Stimulated activated CD8-positive, alpha-beta memory T cell treated with anti-CD3 and anti-CD28 coated beads, Interleukin-12 subunit alpha, Interleukin-12 subunit beta, amount 100 ng/mL, for 4 hours (primary cell): ENCODE measurements at regions not wholly inside any gene's neighbourhood (a gene's known extent, or its start where the extent isn't known, plus 50 kb on each side); places are given as distances from the start of the nearest gene placed in this dataset.
"Not testable (repeated sequence)": the region's sequence is repeated elsewhere in the genome, so short reads cannot be mapped to it uniquely, and the experiment has no call there.

ENCODE experiments used
- DNase-seq: peaks from one replicate; pipeline ENCODE4 v3.0.0-alpha.2; 2020; ENCODE audit warnings: low read depth

DNA sequence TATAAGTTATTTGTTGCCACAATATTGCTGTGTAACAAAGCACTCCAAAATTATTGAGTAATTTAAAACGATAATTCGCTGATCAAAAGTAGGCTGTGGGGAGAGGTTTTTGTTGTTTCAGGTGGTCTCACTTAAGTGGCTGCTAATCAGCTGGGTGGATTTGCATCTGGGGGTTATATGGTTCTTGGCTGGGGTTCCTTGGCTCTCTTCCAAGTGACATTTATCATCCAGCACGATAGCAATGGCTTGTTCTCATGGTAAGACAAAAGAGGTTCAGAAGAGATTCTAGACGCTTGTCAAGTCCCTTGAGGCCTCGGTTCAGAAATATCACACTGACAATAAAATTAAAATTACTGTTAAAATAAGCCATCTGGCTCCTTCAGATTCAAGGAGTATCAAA, 1648.8 kb downstream of the GRIK2 start:
- DNase-seq: no peak

- no peak for DNase-seq
Measured at GRCh38 chr6:103036846-103037245, 1643.3 kb downstream of the GRIK2 start.

DNA sequence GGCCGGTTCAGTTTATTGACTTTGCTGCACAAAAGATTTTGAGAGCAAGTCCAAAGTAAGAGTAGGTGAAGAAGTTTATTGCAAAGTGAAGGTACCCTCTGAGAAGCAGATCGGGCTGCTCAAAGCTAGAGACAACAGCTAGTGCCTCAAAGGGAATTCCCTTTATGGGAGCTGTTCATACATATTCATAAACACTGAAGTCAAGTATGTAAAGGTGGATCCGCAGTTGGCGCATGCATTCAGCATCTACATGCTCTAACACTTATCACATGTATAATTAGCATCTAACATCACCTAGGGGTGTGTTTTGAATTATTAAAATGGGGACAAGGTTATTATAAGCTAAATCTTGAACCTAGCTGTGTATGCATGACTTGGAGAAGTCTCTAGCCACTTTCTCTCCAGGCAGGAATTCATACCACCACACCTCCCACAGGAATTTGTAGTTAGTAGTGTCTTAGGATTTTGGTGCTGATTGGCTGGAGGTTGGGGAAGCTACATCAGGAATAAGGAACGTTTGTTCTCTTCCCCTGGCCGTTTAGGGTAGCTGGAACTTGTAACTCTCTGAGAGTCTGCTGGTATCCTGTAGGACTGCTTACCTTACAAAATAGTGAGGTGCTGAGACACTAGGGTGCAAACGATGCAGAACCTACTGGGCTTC, 1633.9 kb downstream of the GRIK2 start:
- DNase-seq: no peak

DNA sequence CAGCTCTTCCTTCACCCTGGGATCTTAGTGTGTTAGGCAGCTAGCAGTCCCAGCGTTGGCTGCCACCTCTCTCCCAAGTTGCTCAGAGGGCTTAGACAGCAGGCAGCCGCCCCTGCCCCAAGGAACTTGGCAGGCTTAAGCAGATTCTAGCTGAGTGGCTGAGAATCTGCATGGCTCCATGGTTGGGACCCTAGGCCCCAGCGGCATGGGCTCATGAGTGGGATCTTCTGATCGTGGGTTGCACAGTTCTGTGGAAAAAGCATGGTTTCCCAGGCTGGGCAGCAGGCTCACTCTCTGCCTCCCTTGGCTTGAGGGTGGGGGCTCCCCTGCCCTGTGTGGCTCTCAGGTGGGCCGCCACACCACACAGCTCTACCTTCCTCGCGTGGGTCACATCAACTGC, 1624.9 kb downstream of the GRIK2 start:
- DNase-seq: no peak

DNA sequence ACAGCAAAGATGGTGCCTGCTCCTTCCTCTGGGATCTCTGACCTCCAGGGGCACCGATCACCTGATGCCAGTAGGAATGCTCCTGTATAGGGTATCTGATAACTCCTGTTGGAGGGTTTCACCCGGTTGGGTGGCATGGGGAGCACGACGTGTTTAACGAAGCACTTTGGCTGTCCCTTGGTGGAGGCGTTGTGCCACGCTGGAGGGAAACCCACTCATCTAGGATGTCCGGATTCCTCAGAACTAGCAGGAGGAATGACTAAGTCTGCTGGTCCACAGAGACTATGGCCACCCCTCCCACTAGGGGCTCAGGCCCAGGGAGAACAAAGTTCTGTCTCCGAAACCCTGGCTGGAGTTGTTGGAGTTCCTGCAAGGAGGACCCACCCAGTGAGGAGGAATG, 1624.4 kb downstream of the GRIK2 start:
- no peak for DNase-seq

DNA sequence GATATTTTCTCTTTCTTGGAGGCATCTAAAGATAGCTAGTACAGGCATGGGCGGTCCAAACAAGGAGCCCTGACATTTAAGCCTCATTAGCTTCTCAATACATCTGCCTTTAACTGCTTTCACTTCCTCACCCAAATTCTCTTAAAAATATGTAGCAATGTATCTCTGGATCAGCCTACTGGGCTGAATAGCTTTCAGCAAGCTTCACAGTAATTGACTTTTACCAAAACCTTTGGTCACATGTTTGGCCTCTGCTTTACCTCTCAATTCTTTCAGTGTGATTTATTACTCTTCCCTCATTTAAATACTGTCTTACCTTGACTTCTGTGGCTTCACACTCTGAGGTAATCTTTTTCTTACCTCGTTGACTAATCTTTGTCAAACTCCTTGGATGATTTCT, 1618.1 kb downstream of the GRIK2 start:
- DNase-seq: no peak

- DNase-seq: no peak
Measured at GRCh38 chr6:103002282-103002681, 1608.8 kb downstream of the GRIK2 start.

- DNase-seq: no peak
Measured at GRCh38 chr6:103001724-103002123, 1608.2 kb downstream of the GRIK2 start.

DNA sequence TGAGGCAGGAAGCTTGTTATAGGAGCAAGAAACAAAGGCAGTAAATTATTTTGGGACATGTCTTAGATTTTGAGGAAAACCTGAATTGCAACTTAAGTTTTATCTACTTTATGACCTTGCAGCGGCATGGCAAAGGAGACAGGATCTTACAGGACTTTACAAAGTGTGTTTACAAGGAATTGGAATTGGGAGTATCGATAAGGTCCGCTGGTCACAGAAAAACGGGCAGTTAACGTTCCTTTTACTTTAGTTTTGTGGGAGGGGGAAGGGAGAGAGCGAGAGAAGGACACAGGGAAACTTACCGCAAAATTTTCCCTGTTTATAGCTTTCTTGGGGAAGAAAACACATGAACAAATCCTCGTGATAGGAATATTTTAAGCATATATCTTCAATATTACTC, 1607.2 kb downstream of the GRIK2 start:
- DNase-seq: no peak

DNA sequence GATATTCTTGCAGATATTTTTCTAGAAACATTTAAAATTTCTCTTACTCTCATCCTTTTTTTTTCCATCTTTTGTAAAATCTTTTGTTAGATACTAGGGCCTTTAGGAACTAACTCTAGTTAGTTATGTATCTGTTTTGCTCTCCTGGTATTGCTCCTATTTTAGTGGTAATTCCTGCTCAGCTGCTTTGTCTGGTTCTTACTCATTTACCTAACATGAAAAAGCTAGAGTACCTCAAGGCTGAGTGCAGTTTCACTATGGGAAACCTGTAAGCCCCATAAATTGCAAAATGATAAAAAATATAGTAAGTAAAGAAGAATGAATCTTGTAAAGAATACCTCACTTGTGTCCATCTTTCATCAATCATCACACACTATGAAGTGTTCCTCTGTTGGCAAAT, 1602.0 kb downstream of the GRIK2 start:
- no peak for DNase-seq

DNA sequence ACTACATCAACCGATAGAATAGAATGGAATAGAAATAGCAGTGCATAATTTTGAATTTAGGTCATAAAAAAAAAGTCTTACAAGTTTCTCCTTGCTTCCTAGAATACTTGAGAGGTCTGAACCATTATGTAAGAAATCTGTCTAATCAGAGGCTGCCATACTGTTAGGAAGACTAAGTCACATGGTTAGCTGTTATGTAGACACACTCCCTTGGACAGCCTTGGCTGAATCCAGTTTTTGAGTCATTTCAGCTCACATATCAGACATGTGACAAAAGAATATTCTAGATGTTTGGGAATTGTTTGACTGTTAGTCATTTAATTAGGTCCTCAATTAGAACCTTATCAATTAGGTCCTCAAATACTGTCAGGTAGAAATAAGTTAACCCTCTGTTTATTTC, 1601.4 kb downstream of the GRIK2 start:
- no peak for DNase-seq

GRCh38 chr6:102986086-102986485, 1592.6 kb downstream of the GRIK2 start:
- no peak for DNase-seq

- DNase-seq: no peak
Measured at GRCh38 chr6:102984357-102984756, 1590.8 kb downstream of the GRIK2 start.

GRCh38 chr6:102981490-102982015, 1588.0 kb downstream of the GRIK2 start:
- DNase-seq: no peak

GRCh38 chr6:102980951-102981350, 1587.4 kb downstream of the GRIK2 start:
- no peak for DNase-seq

- no peak for DNase-seq
Measured at GRCh38 chr6:102961902-102962301, 1568.4 kb downstream of the GRIK2 start.

DNA sequence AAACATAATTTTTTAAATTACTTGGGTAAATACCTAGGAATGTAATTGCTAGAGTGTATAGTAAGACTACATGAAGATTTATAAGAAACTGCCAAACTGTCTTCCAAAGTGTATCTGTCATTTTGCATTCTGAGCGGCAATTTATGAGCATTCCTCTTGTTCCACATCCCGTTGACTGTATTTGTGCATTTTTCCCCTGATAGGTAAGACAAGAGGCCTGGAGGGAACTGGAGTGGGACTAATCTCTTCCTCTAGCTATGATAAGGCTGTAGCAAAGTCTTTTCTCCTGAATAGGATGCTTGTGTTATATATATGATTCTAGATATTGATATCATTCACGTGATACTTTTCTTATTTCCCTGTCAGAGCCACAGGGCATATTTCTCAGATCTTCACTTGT, 1557.5 kb downstream of the GRIK2 start:
- no peak for DNase-seq

DNA sequence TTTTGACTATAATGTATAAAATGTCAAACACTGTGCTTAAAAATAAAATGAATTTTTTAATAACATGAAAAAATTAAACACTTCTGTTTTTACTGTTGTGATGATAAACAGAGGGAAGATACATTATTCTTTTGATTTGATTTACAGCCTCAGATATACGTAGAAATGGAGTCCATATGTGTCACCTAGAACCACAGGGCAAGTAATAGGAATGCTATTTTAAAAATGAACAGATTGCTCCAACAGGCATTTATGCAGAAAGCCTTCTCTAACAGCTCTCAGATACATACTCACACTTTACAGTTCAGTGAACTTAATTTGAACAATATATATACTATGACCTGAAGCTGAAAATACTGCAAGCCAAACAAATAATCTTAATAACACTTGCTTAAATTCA, 1551.0 kb downstream of the GRIK2 start:
- DNase-seq: no peak

GRCh38 chr6:102942206-102942605, 1548.7 kb downstream of the GRIK2 start:
- no peak for DNase-seq

- DNase-seq: no peak
Measured at GRCh38 chr6:102936959-102937358, 1543.5 kb downstream of the GRIK2 start.

DNA sequence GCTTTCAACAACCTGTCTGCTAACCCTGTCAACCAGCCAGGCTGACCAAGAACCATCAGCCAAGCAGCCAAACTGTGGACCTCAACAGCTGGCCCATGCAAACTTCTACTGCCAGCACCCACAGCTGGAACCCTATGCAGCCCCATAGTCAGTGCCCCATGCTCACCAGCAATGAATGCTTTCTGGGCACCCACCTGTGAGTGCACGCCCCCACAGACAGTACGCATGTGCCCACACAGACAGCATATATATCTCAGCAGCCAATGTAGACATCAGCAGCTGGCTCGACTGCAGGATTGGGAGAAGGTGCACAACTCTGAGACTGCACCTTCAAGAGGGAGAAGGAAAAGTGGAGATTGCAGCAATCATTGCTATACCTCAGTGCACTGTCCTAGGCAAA, 1534.6 kb downstream of the GRIK2 start:
- DNase-seq: no peak

- no peak for DNase-seq
Measured at GRCh38 chr6:102918161-102918560, 1524.7 kb downstream of the GRIK2 start.

GRCh38 chr6:102911571-102911970, 1518.1 kb downstream of the GRIK2 start:
- no peak for DNase-seq

DNA sequence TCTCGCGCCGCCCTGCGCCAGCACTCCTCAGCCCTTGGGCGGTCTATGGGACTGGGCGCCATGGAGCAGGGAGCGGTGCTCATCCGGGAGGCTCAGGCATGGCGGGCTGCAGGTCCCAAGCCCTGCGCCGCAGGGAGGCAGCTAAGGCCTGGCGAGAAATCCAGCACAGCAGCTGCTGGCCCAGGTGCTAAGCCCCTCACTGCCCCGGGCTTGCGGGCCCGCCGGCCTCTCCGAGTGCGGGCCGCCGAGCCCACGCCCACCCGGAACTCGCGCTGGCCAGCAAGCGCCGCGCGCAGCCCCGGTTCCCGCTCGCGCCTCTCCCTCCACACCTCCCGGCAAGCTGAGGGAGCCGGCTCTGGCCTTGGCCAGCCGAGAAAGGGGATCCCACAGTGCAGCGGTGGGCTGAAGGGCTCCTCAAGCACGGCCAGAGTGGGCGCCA, 1517.2 kb downstream of the GRIK2 start:
- DNase-seq: not testable (repeated sequence)
